ENCODE measurements at regions not wholly inside any gene's neighbourhood (a gene's known extent, or its start where the extent isn't known, plus 50 kb on each side); places are given as distances from the start of the nearest gene placed in this dataset.

DNA sequence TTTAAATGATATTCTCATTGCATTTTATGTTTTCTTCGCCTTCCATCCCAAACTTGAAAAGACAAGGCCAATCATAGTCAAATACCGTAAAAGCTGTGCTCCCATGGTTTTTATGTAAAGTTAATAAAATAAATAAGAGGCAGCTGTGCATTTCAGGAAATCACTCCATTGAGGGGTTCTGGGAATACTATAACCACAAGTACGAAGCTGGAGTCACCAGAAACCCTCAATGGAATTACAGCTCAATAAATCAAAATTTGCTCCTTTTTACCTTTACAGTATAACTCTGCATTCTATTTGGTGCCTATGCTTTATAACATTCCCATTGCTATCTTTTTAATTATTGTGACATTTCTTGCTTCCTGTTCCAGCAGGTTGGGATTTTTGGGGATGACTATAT is 77.2 kb downstream of the C3orf38 start:
- no peak for TF ChIP-seq BCL11A (IDR thresholded peaks at IDR 0.05; ENCODE audit: low read depth, low read length)
- TF ChIP-seq, protein P1, sequence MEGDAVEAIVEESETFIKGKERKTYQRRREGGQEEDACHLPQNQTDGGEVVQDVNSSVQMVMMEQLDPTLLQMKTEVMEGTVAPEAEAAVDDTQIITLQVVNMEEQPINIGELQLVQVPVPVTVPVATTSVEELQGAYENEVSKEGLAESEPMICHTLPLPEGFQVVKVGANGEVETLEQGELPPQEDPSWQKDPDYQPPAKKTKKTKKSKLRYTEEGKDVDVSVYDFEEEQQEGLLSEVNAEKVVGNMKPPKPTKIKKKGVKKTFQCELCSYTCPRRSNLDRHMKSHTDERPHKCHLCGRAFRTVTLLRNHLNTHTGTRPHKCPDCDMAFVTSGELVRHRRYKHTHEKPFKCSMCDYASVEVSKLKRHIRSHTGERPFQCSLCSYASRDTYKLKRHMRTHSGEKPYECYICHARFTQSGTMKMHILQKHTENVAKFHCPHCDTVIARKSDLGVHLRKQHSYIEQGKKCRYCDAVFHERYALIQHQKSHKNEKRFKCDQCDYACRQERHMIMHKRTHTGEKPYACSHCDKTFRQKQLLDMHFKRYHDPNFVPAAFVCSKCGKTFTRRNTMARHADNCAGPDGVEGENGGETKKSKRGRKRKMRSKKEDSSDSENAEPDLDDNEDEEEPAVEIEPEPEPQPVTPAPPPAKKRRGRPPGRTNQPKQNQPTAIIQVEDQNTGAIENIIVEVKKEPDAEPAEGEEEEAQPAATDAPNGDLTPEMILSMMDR (IDR thresholded peaks at IDR 0.05 in 2 of 3, conservative IDR thresholded peaks at IDR 0.05 in 1 of 3; ENCODE audit: control insufficient read depth in 2 of 3, extremely low read depth in 1 of 3, insufficient read depth in 1 of 3, low read depth in 3 of 3, low read length in 3 of 3) = no peak
- no peak for TF ChIP-seq RCOR1 (conservative IDR thresholded peaks at IDR 0.05; ENCODE audit: low read depth, low read length)
- TF ChIP-seq, protein P2, sequence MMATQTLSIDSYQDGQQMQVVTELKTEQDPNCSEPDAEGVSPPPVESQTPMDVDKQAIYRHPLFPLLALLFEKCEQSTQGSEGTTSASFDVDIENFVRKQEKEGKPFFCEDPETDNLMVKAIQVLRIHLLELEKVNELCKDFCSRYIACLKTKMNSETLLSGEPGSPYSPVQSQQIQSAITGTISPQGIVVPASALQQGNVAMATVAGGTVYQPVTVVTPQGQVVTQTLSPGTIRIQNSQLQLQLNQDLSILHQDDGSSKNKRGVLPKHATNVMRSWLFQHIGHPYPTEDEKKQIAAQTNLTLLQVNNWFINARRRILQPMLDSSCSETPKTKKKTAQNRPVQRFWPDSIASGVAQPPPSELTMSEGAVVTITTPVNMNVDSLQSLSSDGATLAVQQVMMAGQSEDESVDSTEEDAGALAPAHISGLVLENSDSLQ (IDR thresholded peaks at IDR 0.05) = no peak
- no peak for TF ChIP-seq FOXM1 (IDR thresholded peaks at IDR 0.05; ENCODE audit: low read depth, low read length)
- no peak for TF ChIP-seq RBBP5 (conservative IDR thresholded peaks at IDR 0.05)
- TF ChIP-seq CHD1 (IDR thresholded peaks at IDR 0.05; ENCODE audit: low read depth, low read length) = no peak
- no peak for TF ChIP-seq POLR2AphosphoS5 (IDR thresholded peaks at IDR 0.05; ENCODE audit: low read length)
- TF ChIP-seq EZH2 (IDR thresholded peaks at IDR 0.05; ENCODE audit: borderline replicate concordance, control insufficient read depth, low read depth, low read length) = no peak

All from GM12878 (cell line).